Mesenchymal stem cell (in vitro differentiated cells and primary cell): ENCODE measurements at regions not wholly inside any gene's neighbourhood (a gene's known extent, or its start where the extent isn't known, plus 50 kb on each side); places are given as distances from the start of the nearest gene placed in this dataset.

Experiments used
- DNase-seq: peaks from one replicate; pipeline ENCODE4 v3.0.0-alpha.2; 2013
- H2AFZ ChIP-seq: one replicate; pipeline ENCODE4 v1.6.1; 2013; ENCODE audit warnings: low read depth, mild to moderate bottlenecking, control low read depth, inconsistent platforms, low read length, moderate library complexity
- H2AK5ac ChIP-seq: 2 replicates; pipeline ENCODE4 v1.6.1; 2013; ENCODE audit warnings: low read length, moderate library complexity, mild to moderate bottlenecking, inconsistent platforms; ENCODE audit not compliant: severe bottlenecking
- H2BK120ac ChIP-seq: one replicate; pipeline ENCODE4 v1.6.1; 2013; ENCODE audit warnings: low read depth, mild to moderate bottlenecking, inconsistent platforms, low read length, moderate library complexity
- H2BK12ac ChIP-seq, 2 experiments: one replicate each; pipeline ENCODE4 v1.6.1; 2013; ENCODE audit warnings: inconsistent platforms in 2 of 2, low read length in 2 of 2, mild to moderate bottlenecking in 2 of 2, moderate library complexity in 2 of 2, control low read depth in 1 of 2
- H2BK15ac ChIP-seq: one replicate; pipeline ENCODE4 v1.6.1; 2013; ENCODE audit warnings: mild to moderate bottlenecking, low read depth, inconsistent platforms; ENCODE audit not compliant: poor library complexity, severe bottlenecking
- H2BK5ac ChIP-seq: 2 replicates; pipeline ENCODE4 v1.6.1; 2013; ENCODE audit warnings: low read depth, mild to moderate bottlenecking, low read length, control low read depth, inconsistent platforms; ENCODE audit not compliant: poor library complexity, severe bottlenecking
- H3K14ac ChIP-seq, 2 experiments: one replicate each; pipeline ENCODE4 v1.6.1; 2013; ENCODE audit warnings: inconsistent platforms in 2 of 2, low read length in 2 of 2, control low read depth in 1 of 2, mild to moderate bottlenecking in 1 of 2, moderate library complexity in 1 of 2
- H3K18ac ChIP-seq, 2 experiments: one replicate each; pipeline ENCODE4 v1.6.1; 2013; ENCODE audit warnings: inconsistent platforms in 2 of 2, low read length in 2 of 2, control low read depth in 1 of 2, low read depth in 1 of 2, mild to moderate bottlenecking in 1 of 2
- H3K23ac ChIP-seq, 2 experiments: one replicate each; pipeline ENCODE4 v1.6.1; 2013; ENCODE audit warnings: inconsistent platforms in 2 of 2, low read length in 2 of 2, mild to moderate bottlenecking in 2 of 2, moderate library complexity in 2 of 2, control low read depth in 1 of 2
- H3K27ac ChIP-seq: 2 replicates; pipeline ENCODE4 v1.5.1; 2013; ENCODE audit warnings: mild to moderate bottlenecking, moderate library complexity, low read length, control low read depth, inconsistent platforms; ENCODE audit not compliant: poor library complexity, severe bottlenecking
- H3K27me3 ChIP-seq, 2 experiments: 2 replicates each; pipeline versions ENCODE4 v1.6.1 to v1.7.0; 2013; ENCODE audit warnings: low read length in 2 of 2, mild to moderate bottlenecking in 2 of 2, moderate library complexity in 2 of 2, control low read depth in 1 of 2, inconsistent platforms in 1 of 2; ENCODE audit not compliant: control insufficient read depth in 1 of 2, insufficient read depth in 1 of 2
- H3K36me3 ChIP-seq, 2 experiments: 2 replicates each; pipeline versions ENCODE4 v1.6.1 to v1.7.0; 2013; ENCODE audit warnings: low read length in 2 of 2, control low read depth in 1 of 2, inconsistent platforms in 1 of 2, low read depth in 1 of 2, mild to moderate bottlenecking in 1 of 2; ENCODE audit not compliant: insufficient read depth in 2 of 2, control insufficient read depth in 1 of 2
- H3K4ac ChIP-seq, 2 experiments: one replicate each; pipeline ENCODE4 v1.6.1; 2013; ENCODE audit warnings: inconsistent platforms in 2 of 2, low read length in 2 of 2, mild to moderate bottlenecking in 2 of 2, moderate library complexity in 2 of 2, control low read depth in 1 of 2, low read depth in 1 of 2
- H3K4me1 ChIP-seq: 2 replicates; pipeline ENCODE4 v1.6.1; 2013; ENCODE audit warnings: low read depth, low read length, control low read depth; ENCODE audit not compliant: control insufficient read depth, insufficient read depth
- H3K4me2 ChIP-seq: 2 replicates; pipeline ENCODE4 v1.6.1; 2013; ENCODE audit warnings: low read length, mild to moderate bottlenecking, inconsistent platforms; ENCODE audit not compliant: poor library complexity, severe bottlenecking
- H3K4me3 ChIP-seq, 2 experiments: 2 replicates each; pipeline versions ENCODE4 v1.5.1 to v1.7.0; 2013; ENCODE audit warnings: low read length in 2 of 2, mild to moderate bottlenecking in 2 of 2, control low read depth in 1 of 2, low read depth in 1 of 2; ENCODE audit not compliant: insufficient read depth in 1 of 2
- H3K79me1 ChIP-seq: replicated peaks from 2 replicates; pipeline ENCODE4 v1.6.1; 2013; ENCODE audit warnings: mild to moderate bottlenecking, control low read depth, low read length, inconsistent platforms; ENCODE audit not compliant: poor library complexity, severe bottlenecking
- H3K9ac ChIP-seq: 2 replicates; pipeline ENCODE4 v1.7.0; 2013; ENCODE audit warnings: mild to moderate bottlenecking, low read length, moderate library complexity
- H3K9me3 ChIP-seq: 2 replicates; pipeline ENCODE4 v1.7.0; 2013; ENCODE audit warnings: mild to moderate bottlenecking, low read length; ENCODE audit not compliant: control insufficient read depth
- H4K8ac ChIP-seq: one replicate; pipeline ENCODE4 v1.6.1; 2013; ENCODE audit warnings: inconsistent platforms, mild to moderate bottlenecking, low read length, moderate library complexity
- H4K91ac ChIP-seq: one replicate; pipeline ENCODE4 v1.6.1; 2013; ENCODE audit warnings: mild to moderate bottlenecking, low read length, inconsistent platforms
- WGBS: methylation state at CpG from one replicate; pipeline ENCODE4 v1.1.7; 2013; ENCODE audit warnings: mixed read lengths; 5-methylcytosine and 5-hydroxymethylcytosine counted together

DNA sequence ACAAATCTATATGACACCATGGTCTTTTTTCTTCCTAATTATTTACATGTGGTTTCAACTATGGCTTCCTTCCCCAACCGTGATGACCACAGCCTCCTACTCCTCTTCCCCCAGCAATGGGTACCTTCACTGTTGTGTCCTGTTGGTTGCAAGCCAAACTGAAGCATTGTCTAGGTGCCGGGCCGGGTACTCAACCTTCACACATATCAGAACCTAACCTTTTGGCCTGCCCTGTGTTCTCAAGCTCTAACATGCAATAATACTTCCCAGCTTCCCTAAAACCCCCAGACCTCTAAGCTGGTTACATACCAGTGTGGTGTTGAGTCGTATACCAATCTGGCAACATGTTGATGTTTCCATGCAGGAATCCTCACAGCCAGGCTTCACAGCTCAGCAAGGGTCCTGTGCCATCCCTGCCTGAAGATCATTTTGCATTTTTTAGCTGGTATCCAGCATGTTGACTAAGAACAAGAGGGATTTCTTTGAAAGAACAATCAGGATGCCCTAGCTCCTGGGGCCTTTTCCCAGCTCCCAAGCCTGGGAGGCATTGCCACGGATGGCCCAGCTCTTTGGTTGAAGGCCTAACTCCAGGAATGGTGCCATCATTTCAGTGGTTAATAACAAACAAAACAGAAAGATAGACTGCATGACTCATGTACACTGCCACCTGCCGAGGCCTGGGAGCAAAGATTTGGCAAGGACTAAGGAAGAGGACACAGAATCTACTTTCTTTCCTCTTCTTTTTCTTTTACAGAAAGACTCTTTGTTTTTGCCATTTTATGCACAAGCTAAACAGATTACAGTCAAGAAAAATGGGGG is 373.7 kb upstream of the SALL1 start:
- Histone ChIP-seq H3K18ac (peak overlapping the region in 1 of 2 experiments; percentile 59), H2BK120ac (no peak overlapping the region), H3K14ac (no peak overlapping the region), H3K4ac (no peak overlapping the region), H3K27ac (no peak overlapping the region), H3K9ac (no peak overlapping the region), H2BK5ac (no peak overlapping the region), H2BK15ac (no peak overlapping the region), H3K4me3 (no peak overlapping the region), H3K36me3 (no peaks in the 10 kb centered on the region), H4K8ac (peak overlapping the region; percentile 31), H3K23ac (no peak overlapping the region), H3K4me1 (peaks cover 9% of the 10 kb centered on the region), H2AK5ac (no peak overlapping the region), H3K9me3 (peaks cover 4% of the 10 kb centered on the region), H3K4me2 (no peak overlapping the region), H4K91ac (no peak overlapping the region), H3K27me3 (no peaks in the 10 kb centered on the region), H3K79me1 (no peaks in the 10 kb centered on the region), H2BK12ac (peak overlapping the region in 1 of 2 experiments; percentile 87), H2AFZ (no peak overlapping the region)
- DNase-seq, result peak; percentile 64
- 59% methylated on average over 6 of the region's 6 CpGs for WGBS

- no peak overlapping the region for H3K23ac ChIP-seq
- no peak overlapping the region for H2BK12ac ChIP-seq
- H3K27me3 ChIP-seq, result no peaks in the 10 kb centered on the region
- DNase-seq, result no peak
- H3K36me3 ChIP-seq, result no peaks in the 10 kb centered on the region
- WGBS, result 86% methylated on average over 2 of the region's 4 CpGs
- H2BK120ac ChIP-seq, result no peak overlapping the region
- no peak overlapping the region for H2BK5ac ChIP-seq
- peaks cover 9% of the 10 kb centered on the region for H3K4me1 ChIP-seq
- H3K18ac ChIP-seq, result peak overlapping the region in 1 of 2 experiments; percentile 12
- H3K4me2 ChIP-seq, result no peak overlapping the region
- H3K27ac ChIP-seq, result no peak overlapping the region
- no peak overlapping the region for H2AFZ ChIP-seq
- H2BK15ac ChIP-seq, result no peak overlapping the region
- no peak overlapping the region for H3K9ac ChIP-seq
- no peak overlapping the region for H3K4ac ChIP-seq
- no peak overlapping the region for H4K91ac ChIP-seq
- H4K8ac ChIP-seq, result no peak overlapping the region
- peaks cover 4% of the 10 kb centered on the region for H3K9me3 ChIP-seq
- no peak overlapping the region for H3K4me3 ChIP-seq
- H2AK5ac ChIP-seq, result no peak overlapping the region
- no peaks in the 10 kb centered on the region for H3K79me1 ChIP-seq
- H3K14ac ChIP-seq, result no peak overlapping the region
Observed at GRCh38 chr16:51524070-51524469, 373.0 kb upstream of the SALL1 start.

DNA sequence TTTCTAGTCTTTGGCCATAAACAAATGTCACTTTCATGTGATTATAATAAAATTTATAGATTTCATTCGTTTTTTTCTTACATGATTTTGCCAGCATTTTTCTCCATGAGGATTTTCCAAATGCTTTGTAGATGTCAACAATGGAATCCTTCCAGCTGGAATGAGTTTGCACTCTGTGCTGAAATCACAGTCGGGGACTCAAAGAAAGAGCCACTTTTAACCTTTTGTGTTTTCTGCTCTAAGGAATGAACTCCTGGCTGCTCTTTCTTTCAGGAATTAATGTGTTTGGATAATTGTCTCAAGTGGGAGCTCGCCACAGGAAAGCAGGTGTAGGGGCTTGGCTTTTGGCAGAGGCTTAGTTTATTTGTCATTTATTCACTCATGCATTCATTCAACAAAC is 372.3 kb upstream of the SALL1 start:
- Histone ChIP-seq H3K9me3 (peaks cover 4% of the 10 kb centered on the region), H2BK12ac (no peak overlapping the region), H3K18ac (no peak overlapping the region), H2AK5ac (no peak overlapping the region), H2BK120ac (no peak overlapping the region), H2BK15ac (no peak overlapping the region), H3K14ac (no peak overlapping the region), H3K23ac (no peak overlapping the region), H3K4me2 (no peak overlapping the region), H3K4me1 (peaks cover 9% of the 10 kb centered on the region), H3K27me3 (no peaks in the 10 kb centered on the region), H4K8ac (no peak overlapping the region), H2AFZ (no peak overlapping the region), H3K4me3 (no peak overlapping the region), H2BK5ac (no peak overlapping the region), H3K27ac (no peak overlapping the region), H3K79me1 (no peaks in the 10 kb centered on the region), H3K4ac (no peak overlapping the region), H3K9ac (no peak overlapping the region), H4K91ac (no peak overlapping the region), H3K36me3 (no peaks in the 10 kb centered on the region)
- 88% methylated on average over 2 of the region's 3 CpGs for WGBS
- peak; percentile 30 for DNase-seq

GRCh38 chr16:51522902-51523301 is 371.8 kb upstream of the SALL1 start:
- Histone ChIP-seq H3K14ac (no peak overlapping the region), H2BK5ac (no peak overlapping the region), H3K4me2 (no peak overlapping the region), H3K4ac (no peak overlapping the region), H3K4me1 (peaks cover 9% of the 10 kb centered on the region), H3K9me3 (peaks cover 4% of the 10 kb centered on the region), H2BK15ac (no peak overlapping the region), H3K27ac (no peak overlapping the region), H3K27me3 (no peaks in the 10 kb centered on the region), H3K9ac (no peak overlapping the region), H2AK5ac (no peak overlapping the region), H4K91ac (no peak overlapping the region), H4K8ac (no peak overlapping the region), H3K36me3 (no peaks in the 10 kb centered on the region), H3K23ac (no peak overlapping the region), H2BK12ac (no peak overlapping the region), H2BK120ac (no peak overlapping the region), H3K79me1 (no peaks in the 10 kb centered on the region), H3K18ac (no peak overlapping the region), H3K4me3 (no peak overlapping the region), H2AFZ (no peak overlapping the region)
- no peak for DNase-seq
